ENCODE measurements at regions not wholly inside any gene's neighbourhood (a gene's known extent, or its start where the extent isn't known, plus 50 kb on each side); places are given as distances from the start of the nearest gene placed in this dataset.
A peak's percentile ranks its signal among the peaks of the same experiment; 100 is the strongest.

DNA sequence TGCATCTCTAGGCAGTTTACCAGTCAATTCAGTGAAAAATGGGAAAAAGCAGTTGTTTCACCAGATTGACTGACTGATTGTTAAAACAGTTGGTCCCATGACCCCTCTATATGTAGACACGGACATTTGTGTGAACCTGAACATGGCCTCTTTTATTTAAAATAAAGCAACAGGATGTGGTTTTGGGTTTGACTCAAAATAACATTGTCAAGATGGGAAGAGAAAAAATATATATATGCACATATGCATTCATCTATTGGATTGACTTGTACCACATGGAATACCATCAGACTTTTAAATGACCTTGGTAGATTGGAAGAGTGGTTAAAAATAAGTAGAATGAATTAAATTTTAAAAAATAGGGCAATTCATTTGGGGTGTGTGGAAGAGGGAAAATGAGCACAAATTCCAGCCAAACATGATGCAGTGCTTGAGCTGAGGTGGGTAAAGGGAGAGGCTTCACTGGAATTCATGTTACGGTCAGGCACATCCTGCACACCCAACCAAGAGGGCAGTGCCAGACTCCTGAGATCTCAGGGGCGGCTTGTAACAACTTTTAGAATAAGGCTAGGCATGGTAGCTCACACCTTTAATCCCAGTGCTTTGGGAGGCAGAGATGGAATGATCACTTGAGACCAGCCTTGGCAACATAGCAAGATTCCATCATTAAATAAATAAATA is 560.7 kb upstream of the TENM3 start:
- Histone ChIP-seq H3K27ac (ENCODE audit: poor library complexity, severe bottlenecking) (no peak overlapping the region), H3K4me3 (ENCODE audit: severe bottlenecking) (no peak overlapping the region), H3K9me3 (ENCODE audit: severe bottlenecking) (no peaks in the 10 kb centered on the region), H3K36me3 (ENCODE audit: low read depth) (no peaks in the 10 kb centered on the region), H3K4me1 (ENCODE audit: insufficient read depth, poor library complexity, severe bottlenecking) (peaks cover 19% of the 10 kb centered on the region), H3K27me3 (ENCODE audit: insufficient read depth, poor library complexity, severe bottlenecking) (no peaks in the 10 kb centered on the region)
- TF ChIP-seq, protein P1, sequence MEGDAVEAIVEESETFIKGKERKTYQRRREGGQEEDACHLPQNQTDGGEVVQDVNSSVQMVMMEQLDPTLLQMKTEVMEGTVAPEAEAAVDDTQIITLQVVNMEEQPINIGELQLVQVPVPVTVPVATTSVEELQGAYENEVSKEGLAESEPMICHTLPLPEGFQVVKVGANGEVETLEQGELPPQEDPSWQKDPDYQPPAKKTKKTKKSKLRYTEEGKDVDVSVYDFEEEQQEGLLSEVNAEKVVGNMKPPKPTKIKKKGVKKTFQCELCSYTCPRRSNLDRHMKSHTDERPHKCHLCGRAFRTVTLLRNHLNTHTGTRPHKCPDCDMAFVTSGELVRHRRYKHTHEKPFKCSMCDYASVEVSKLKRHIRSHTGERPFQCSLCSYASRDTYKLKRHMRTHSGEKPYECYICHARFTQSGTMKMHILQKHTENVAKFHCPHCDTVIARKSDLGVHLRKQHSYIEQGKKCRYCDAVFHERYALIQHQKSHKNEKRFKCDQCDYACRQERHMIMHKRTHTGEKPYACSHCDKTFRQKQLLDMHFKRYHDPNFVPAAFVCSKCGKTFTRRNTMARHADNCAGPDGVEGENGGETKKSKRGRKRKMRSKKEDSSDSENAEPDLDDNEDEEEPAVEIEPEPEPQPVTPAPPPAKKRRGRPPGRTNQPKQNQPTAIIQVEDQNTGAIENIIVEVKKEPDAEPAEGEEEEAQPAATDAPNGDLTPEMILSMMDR (IDR thresholded peaks at IDR 0.05; ENCODE audit: poor library complexity, severe bottlenecking) = no peak
- DNase-seq (ENCODE audit: low spot score) (no peak), ATAC-seq (ENCODE audit: low read depth) (no peak)

DNA sequence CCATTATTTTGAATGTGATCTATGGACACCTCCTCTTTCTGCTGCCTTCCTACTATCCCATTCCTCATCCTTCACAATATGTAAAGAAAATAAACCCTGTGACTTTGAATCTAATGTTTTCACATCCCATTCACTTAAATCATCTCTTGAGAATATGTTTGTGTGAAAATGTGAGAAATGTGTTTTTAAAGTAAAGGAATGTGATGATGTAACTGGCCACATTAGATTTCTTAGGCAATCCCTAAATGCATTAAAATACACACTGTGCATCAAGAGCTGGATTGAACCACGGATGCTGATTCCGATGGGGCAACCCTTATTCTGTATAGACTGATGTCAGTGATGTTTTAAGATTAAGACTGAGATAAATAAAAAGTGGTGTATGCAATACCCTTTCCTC is 558.9 kb upstream of the TENM3 start:
- DNase-seq (ENCODE audit: low spot score) (no peak), ATAC-seq (ENCODE audit: low read depth) (no peak)
- Histone ChIP-seq H3K36me3 (ENCODE audit: low read depth) (no peaks in the 10 kb centered on the region), H3K9me3 (ENCODE audit: severe bottlenecking) (no peaks in the 10 kb centered on the region), H3K4me1 (ENCODE audit: insufficient read depth, poor library complexity, severe bottlenecking) (peaks cover 19% of the 10 kb centered on the region), H3K27ac (ENCODE audit: poor library complexity, severe bottlenecking) (no peak overlapping the region), H3K4me3 (ENCODE audit: severe bottlenecking) (no peak overlapping the region), H3K27me3 (ENCODE audit: insufficient read depth, poor library complexity, severe bottlenecking) (no peaks in the 10 kb centered on the region)
- TF ChIP-seq, protein P1 (IDR thresholded peaks at IDR 0.05; ENCODE audit: poor library complexity, severe bottlenecking) = no peak

DNA sequence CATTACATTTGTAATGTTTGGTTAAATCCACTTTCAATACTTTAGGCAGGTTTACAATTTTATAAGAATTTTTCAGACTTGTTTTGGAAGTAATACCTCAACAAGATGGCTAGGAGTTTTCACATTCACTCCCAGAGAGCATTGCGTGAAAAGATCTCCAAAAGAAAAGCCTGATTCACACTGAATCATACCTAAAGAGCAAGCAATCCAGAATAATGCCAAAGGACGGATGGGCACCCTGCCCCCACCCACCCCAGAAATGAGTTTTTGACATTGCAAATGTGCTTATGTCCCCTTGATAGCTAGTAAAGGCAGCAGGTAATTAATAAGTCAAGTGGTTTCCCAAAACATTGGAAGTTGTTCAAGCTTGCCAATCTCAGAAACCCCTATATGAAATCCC is 557.7 kb upstream of the TENM3 start:
- Histone ChIP-seq H3K27me3 (ENCODE audit: insufficient read depth, poor library complexity, severe bottlenecking) (no peaks in the 10 kb centered on the region), H3K27ac (ENCODE audit: poor library complexity, severe bottlenecking) (peak overlapping the region; percentile 51), H3K36me3 (ENCODE audit: low read depth) (no peaks in the 10 kb centered on the region), H3K9me3 (ENCODE audit: severe bottlenecking) (no peaks in the 10 kb centered on the region), H3K4me1 (ENCODE audit: insufficient read depth, poor library complexity, severe bottlenecking) (peaks cover 19% of the 10 kb centered on the region), H3K4me3 (ENCODE audit: severe bottlenecking) (no peak overlapping the region)
- DNase-seq (ENCODE audit: low spot score) (no peak), ATAC-seq (ENCODE audit: low read depth) (peak; percentile 76)
- TF ChIP-seq, protein P1 (IDR thresholded peaks at IDR 0.05; ENCODE audit: poor library complexity, severe bottlenecking) = no peak

DNA sequence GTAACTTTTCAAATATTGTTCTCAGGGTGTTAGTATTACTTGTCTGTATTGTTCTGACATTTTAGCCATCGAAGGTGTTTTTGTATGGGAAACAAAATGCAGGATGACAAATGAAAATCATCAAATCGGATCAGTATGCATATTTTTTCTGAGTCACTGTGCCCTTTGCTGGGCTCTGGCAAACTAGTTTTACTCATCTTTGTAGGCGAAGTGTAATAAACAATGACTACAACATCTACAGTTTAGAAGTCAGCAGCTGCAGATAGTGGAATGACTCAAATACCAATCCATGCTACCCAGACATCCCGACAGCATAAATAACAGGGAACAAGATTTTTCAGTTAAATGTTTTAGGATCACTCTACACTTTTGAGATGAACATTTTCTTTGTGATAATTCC is 557.3 kb upstream of the TENM3 start:
- ATAC-seq (ENCODE audit: low read depth) (peak; percentile 94), DNase-seq (ENCODE audit: low spot score) (no peak)
- Histone ChIP-seq H3K4me3 (ENCODE audit: severe bottlenecking) (no peak overlapping the region), H3K27ac (ENCODE audit: poor library complexity, severe bottlenecking) (peak overlapping the region; percentile 51), H3K36me3 (ENCODE audit: low read depth) (no peaks in the 10 kb centered on the region), H3K9me3 (ENCODE audit: severe bottlenecking) (no peaks in the 10 kb centered on the region), H3K4me1 (ENCODE audit: insufficient read depth, poor library complexity, severe bottlenecking) (peaks cover 19% of the 10 kb centered on the region), H3K27me3 (ENCODE audit: insufficient read depth, poor library complexity, severe bottlenecking) (no peaks in the 10 kb centered on the region)
- TF ChIP-seq, protein P1 (IDR thresholded peaks at IDR 0.05; ENCODE audit: poor library complexity, severe bottlenecking) = no peak

DNA sequence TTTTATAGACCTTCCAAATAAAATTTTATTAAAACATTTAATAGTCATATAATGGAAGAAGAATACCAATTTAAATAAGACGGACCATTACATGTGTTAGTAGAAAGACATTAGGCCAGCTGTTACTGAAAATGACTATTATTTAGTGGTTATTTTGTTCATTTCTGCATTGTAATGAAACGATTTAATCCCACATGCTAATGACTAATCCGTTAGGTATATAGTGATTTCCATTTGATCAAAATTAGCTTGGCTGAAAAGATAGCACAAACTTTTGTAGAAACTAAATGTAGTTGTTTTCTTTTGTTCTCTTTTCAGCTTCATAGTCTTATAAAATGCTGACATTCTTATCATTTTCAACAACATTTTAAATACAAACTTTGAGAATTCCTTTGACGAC is 556.1 kb upstream of the TENM3 start:
- Histone ChIP-seq H3K4me1 (ENCODE audit: insufficient read depth, poor library complexity, severe bottlenecking) (peaks cover 15% of the 10 kb centered on the region), H3K36me3 (ENCODE audit: low read depth) (no peaks in the 10 kb centered on the region), H3K4me3 (ENCODE audit: severe bottlenecking) (no peak overlapping the region), H3K27ac (ENCODE audit: poor library complexity, severe bottlenecking) (no peak overlapping the region), H3K9me3 (ENCODE audit: severe bottlenecking) (no peaks in the 10 kb centered on the region), H3K27me3 (ENCODE audit: insufficient read depth, poor library complexity, severe bottlenecking) (no peaks in the 10 kb centered on the region)
- TF ChIP-seq, protein P1 (IDR thresholded peaks at IDR 0.05; ENCODE audit: poor library complexity, severe bottlenecking) = no peak
- ATAC-seq (ENCODE audit: low read depth) (no peak), DNase-seq (ENCODE audit: low spot score) (no peak)

Measured in RWPE2 (cell line).